ENCODE measurements at regions not wholly inside any gene's neighbourhood (a gene's known extent, or its start where the extent isn't known, plus 50 kb on each side); places are given as distances from the start of the nearest gene placed in this dataset.

GRCh38 chr5:2201421-2201820, 318.7 kb upstream of the IRX4 start:
- no peak for TF ChIP-seq POLR2AphosphoS5 (IDR thresholded peaks at IDR 0.05)
- TF ChIP-seq CTCF (IDR thresholded peaks at IDR 0.05): no peak
- TF ChIP-seq EP300 (IDR thresholded peaks at IDR 0.05): no peak
- no peak for TF ChIP-seq POLR2A (IDR thresholded peaks at IDR 0.05)

Data from suprapubic skin (tissue), 4 donors.